Activated naive CD4-positive, alpha-beta T cell (primary cell): ENCODE measurements at regions not wholly inside any gene's neighbourhood (a gene's known extent, or its start where the extent isn't known, plus 50 kb on each side); places are given as distances from the start of the nearest gene placed in this dataset.
"Not testable (repeated sequence)": the region's sequence is repeated elsewhere in the genome, so short reads cannot be mapped to it uniquely, and the experiment has no call there.

Experiments used
- DNase-seq, 4 experiments: peaks; one replicate each; lab custom pipeline; 2025; lab: John Stamatoyannopoulos, UW

GRCh38 chr10:124164264-124164663 is 70.9 kb upstream of the CHST15 start:
- no peak for DNase-seq

- DNase-seq, result no peak
Observed at GRCh38 chr10:124162774-124163354, 69.5 kb upstream of the CHST15 start.

- DNase-seq, result no peak
Observed at GRCh38 chr10:124162136-124162535, 68.7 kb upstream of the CHST15 start.

GRCh38 chr10:124161601-124162000 is 68.2 kb upstream of the CHST15 start:
- DNase-seq, result no peak

GRCh38 chr10:124160943-124161582 is 67.7 kb upstream of the CHST15 start:
- DNase-seq, result no peak

- DNase-seq, result no peak
Observed at GRCh38 chr10:124160176-124160575, 66.8 kb upstream of the CHST15 start.

GRCh38 chr10:124159153-124159552 is 65.8 kb upstream of the CHST15 start:
- no peak for DNase-seq

GRCh38 chr10:124158592-124158991 is 65.2 kb upstream of the CHST15 start:
- no peak for DNase-seq

GRCh38 chr10:124157271-124157681 is 63.9 kb upstream of the CHST15 start:
- no peak for DNase-seq

- no peak for DNase-seq
Observed at GRCh38 chr10:124156524-124157260, 63.3 kb upstream of the CHST15 start.

- no peak for DNase-seq
Observed at GRCh38 chr10:124155781-124156435, 62.5 kb upstream of the CHST15 start.

GRCh38 chr10:124153023-124153826 is 59.8 kb upstream of the CHST15 start:
- peak in 1 of 4 experiments; percentile 11 for DNase-seq

GRCh38 chr10:124152139-124153022 is 59.0 kb upstream of the CHST15 start:
- DNase-seq, result no peak

GRCh38 chr10:124151466-124152095 is 58.2 kb upstream of the CHST15 start:
- no peak for DNase-seq

- no peak for DNase-seq
Observed at GRCh38 chr10:124150807-124151417, 57.5 kb upstream of the CHST15 start.

GRCh38 chr10:124150189-124150806 is 56.9 kb upstream of the CHST15 start:
- DNase-seq, result no peak

GRCh38 chr10:124149189-124150042 is 56.0 kb upstream of the CHST15 start:
- no peak for DNase-seq

- DNase-seq, result not testable (repeated sequence)
Observed at GRCh38 chr10:124148509-124149188, 55.3 kb upstream of the CHST15 start.
